ENCODE measurements at regions not wholly inside any gene's neighbourhood (a gene's known extent, or its start where the extent isn't known, plus 50 kb on each side); places are given as distances from the start of the nearest gene placed in this dataset.
A peak's percentile ranks its signal among the peaks of the same experiment; 100 is the strongest.

DNA sequence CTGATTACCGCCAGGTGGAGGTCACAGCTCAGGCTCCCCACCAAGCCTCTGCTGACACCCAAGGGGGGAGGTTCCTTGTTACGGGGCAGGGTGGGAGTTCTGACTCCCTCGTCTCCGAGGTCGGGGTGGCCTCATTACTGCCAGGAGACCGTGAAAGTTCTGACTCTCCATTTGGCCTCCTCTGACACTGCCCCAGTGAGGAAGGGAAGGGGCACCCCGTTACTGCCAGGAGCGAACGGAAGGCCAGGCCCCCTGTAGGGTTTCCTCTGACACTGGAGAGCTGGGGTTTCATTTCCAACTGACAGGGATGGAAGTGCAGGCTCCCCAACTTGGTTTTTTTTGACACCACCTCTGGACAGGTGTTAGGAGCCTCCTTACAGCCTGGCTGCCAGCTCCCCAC is 138.1 kb upstream of the EEPD1 start:
- H3K27ac ChIP-seq = no peak overlapping the region
- peak; percentile 69 to 87 for DNase-seq (ENCODE audit: extremely low spot score in 2 of 2)

DNA sequence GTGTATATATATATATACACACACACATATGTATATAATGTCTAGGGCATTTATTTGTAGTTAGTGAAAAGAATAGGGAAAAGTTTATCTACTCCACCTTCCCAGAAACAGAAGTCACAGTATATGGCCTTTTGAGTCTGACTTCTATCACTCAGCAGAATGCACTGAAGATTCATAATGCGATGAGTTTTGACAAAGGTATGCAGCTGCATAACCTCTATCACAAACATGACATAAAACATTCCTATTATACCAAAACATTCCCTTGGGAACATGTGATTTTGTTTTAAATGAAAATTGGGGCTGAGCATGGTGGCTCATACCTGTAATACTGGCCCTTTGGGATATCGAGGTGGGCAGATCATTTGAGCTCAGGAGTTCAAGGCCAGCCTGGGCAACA is 137.3 kb upstream of the EEPD1 start:
- Histone ChIP-seq H3K4me3 (no peak overlapping the region), H3K4me1 (no peaks in the 10 kb centered on the region), H3K9me3 (no peaks in the 10 kb centered on the region), H3K27ac (no peak overlapping the region), H3K27me3 (no peaks in the 10 kb centered on the region), H3K36me3 (no peaks in the 10 kb centered on the region)
- no peak for DNase-seq (ENCODE audit: extremely low spot score in 2 of 2)
- TF ChIP-seq POLR2A (IDR thresholded peaks at IDR 0.05) (no peak), POLR2AphosphoS5 (IDR thresholded peaks at IDR 0.05; ENCODE audit: insufficient read depth in 1 of 2, low read depth in 1 of 2) (no peak)
- TF ChIP-seq, protein P1, sequence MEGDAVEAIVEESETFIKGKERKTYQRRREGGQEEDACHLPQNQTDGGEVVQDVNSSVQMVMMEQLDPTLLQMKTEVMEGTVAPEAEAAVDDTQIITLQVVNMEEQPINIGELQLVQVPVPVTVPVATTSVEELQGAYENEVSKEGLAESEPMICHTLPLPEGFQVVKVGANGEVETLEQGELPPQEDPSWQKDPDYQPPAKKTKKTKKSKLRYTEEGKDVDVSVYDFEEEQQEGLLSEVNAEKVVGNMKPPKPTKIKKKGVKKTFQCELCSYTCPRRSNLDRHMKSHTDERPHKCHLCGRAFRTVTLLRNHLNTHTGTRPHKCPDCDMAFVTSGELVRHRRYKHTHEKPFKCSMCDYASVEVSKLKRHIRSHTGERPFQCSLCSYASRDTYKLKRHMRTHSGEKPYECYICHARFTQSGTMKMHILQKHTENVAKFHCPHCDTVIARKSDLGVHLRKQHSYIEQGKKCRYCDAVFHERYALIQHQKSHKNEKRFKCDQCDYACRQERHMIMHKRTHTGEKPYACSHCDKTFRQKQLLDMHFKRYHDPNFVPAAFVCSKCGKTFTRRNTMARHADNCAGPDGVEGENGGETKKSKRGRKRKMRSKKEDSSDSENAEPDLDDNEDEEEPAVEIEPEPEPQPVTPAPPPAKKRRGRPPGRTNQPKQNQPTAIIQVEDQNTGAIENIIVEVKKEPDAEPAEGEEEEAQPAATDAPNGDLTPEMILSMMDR (IDR thresholded peaks at IDR 0.05) = no peak
- intact Hi-C loops (cut with DNase I) = no loop called here

More for the DNA sequence above, 138.1 kb upstream of the EEPD1 start:
- intact Hi-C loops (cut with DNase I) = no loop called here
- Histone ChIP-seq H3K4me3 (no peak overlapping the region), H3K4me1 (no peaks in the 10 kb centered on the region), H3K36me3 (no peaks in the 10 kb centered on the region), H3K27me3 (no peaks in the 10 kb centered on the region), H3K9me3 (no peaks in the 10 kb centered on the region)
- TF ChIP-seq, protein P1 (IDR thresholded peaks at IDR 0.05) = no peak
- TF ChIP-seq POLR2A (IDR thresholded peaks at IDR 0.05) (no peak), POLR2AphosphoS5 (IDR thresholded peaks at IDR 0.05; ENCODE audit: insufficient read depth in 1 of 2, low read depth in 1 of 2) (no peak)

DNA sequence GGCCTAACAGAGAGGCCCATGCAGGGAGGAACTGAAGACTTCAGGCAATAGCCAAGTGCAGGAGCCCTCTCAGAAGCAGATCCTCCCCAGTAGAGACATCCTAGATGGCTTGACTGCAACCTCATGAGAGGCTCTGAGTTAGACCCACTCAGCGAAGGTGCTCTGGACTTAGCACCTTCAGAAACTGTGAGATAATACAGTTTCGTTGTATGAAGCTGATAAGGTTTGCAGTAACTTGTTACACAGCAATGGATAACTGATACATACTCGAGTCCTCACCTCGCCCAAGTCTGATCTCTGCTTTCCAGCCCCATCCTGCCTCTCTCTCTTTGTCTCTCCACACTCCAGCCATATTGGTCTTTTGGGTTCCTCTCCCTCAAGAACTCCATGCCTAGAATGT is 136.4 kb upstream of the EEPD1 start:
- DNase-seq (ENCODE audit: extremely low spot score in 2 of 2) = peak; percentile 31 to 52
- intact Hi-C loops (cut with DNase I) = no loop called here
- no peaks in the 10 kb centered on the region for H3K9me3 ChIP-seq
- no peaks in the 10 kb centered on the region for H3K36me3 ChIP-seq
- H3K4me1 ChIP-seq = no peaks in the 10 kb centered on the region
- no peak overlapping the region for H3K4me3 ChIP-seq
- TF ChIP-seq, protein P1 (IDR thresholded peaks at IDR 0.05) = no peak
- TF ChIP-seq POLR2AphosphoS5 (IDR thresholded peaks at IDR 0.05; ENCODE audit: insufficient read depth in 1 of 2, low read depth in 1 of 2) (no peak), POLR2A (IDR thresholded peaks at IDR 0.05) (no peak)
- H3K27ac ChIP-seq = no peak overlapping the region
- H3K27me3 ChIP-seq = no peaks in the 10 kb centered on the region

DNA sequence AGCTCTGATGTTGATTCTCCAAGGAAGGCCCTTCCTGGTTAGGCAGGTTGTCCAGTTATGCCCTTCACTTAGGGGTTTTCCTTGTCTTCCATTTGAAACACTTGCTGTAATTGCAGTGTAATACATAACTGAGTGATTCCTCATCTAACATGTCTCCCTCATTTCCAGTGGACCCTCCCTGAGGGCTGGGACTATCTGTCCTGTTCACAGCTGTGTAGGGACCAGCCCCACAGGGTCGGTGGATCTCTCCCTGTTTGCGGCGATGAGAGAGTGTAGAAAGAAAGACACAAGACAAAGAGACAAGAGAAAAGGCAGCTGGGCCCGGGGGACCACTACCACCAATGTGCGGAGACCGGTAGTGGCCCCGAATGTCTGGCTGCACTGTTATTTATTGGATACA is 135.9 kb upstream of the EEPD1 start:
- H3K9me3 ChIP-seq = no peaks in the 10 kb centered on the region
- no peaks in the 10 kb centered on the region for H3K4me1 ChIP-seq
- no peaks in the 10 kb centered on the region for H3K36me3 ChIP-seq
- no peak overlapping the region for H3K4me3 ChIP-seq
- intact Hi-C loops (cut with DNase I) = no loop called here
- DNase-seq (ENCODE audit: extremely low spot score in 2 of 2) = peak; percentile 14 to 62
- no peak overlapping the region for H3K27ac ChIP-seq
- no peaks in the 10 kb centered on the region for H3K27me3 ChIP-seq
- TF ChIP-seq POLR2A (IDR thresholded peaks at IDR 0.05) = no peak
- TF ChIP-seq POLR2AphosphoS5 (IDR thresholded peaks at IDR 0.05; ENCODE audit: insufficient read depth in 1 of 2, low read depth in 1 of 2) = no peak
- TF ChIP-seq, protein P1 (IDR thresholded peaks at IDR 0.05) = no peak

DNA sequence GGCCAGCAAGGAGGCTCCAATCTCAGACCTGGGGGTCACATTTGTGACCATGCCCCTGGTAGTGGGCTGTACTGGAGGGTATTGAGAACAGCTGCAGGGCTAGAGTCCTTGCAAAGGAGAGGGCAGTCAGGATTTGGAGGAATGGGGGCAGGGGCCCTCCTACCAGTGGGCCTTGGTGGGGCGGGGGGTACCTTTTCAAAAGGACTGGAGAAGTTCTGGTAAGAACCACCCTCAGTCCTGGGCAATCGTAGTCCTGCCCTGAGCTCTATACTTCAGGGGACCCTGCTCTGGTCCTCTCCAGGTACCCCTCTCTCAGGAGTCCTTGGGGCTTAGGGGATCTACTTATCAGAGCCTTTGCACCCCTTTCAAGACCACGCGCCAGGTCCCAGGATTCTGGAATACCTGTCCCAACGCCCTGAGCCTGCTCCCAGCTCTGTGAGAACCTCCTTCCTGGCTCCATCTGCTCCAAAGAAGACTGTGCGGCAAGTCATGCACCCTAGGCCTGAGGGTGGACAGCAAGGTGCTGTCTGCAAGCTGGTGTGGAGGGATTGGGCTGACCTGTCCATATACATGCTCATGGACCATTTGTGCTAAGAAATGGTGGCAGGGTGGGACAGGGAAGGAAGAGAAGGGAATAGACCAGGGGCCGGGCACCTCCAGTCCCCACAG is 134.1 kb upstream of the EEPD1 start:
- intact Hi-C loops (cut with DNase I) = no loop called here
- peak in 1 of 2 donors; percentile 78 for DNase-seq (ENCODE audit: extremely low spot score in 2 of 2)

More for the DNA sequence above, 134.1 kb upstream of the EEPD1 start:
- H3K36me3 ChIP-seq = no peaks in the 10 kb centered on the region
- no peak overlapping the region for H3K4me3 ChIP-seq
- no peaks in the 10 kb centered on the region for H3K4me1 ChIP-seq
- H3K9me3 ChIP-seq = no peaks in the 10 kb centered on the region
- no peaks in the 10 kb centered on the region for H3K27me3 ChIP-seq
- TF ChIP-seq, protein P1 (IDR thresholded peaks at IDR 0.05) = no peak
- TF ChIP-seq POLR2A (IDR thresholded peaks at IDR 0.05) = no peak
- TF ChIP-seq POLR2AphosphoS5 (IDR thresholded peaks at IDR 0.05; ENCODE audit: insufficient read depth in 1 of 2, low read depth in 1 of 2) = no peak
- no peak overlapping the region for H3K27ac ChIP-seq
